ENCODE measurements at regions not wholly inside any gene's neighbourhood (a gene's known extent, or its start where the extent isn't known, plus 50 kb on each side); places are given as distances from the start of the nearest gene placed in this dataset.

GRCh38 chr10:63917363-63917762, 396.2 kb downstream of the REEP3 start:
- no peak for TF ChIP-seq CTCF (IDR thresholded peaks at IDR 0.05; ENCODE audit: poor library complexity)
- no peak for TF ChIP-seq EZH2phosphoT487 (IDR thresholded peaks at IDR 0.05; ENCODE audit: low read depth, severe bottlenecking, unreplicated experiment)
- TF ChIP-seq EZH2 (IDR thresholded peaks at IDR 0.05; ENCODE audit: borderline replicate concordance): no peak

Measured in hepatocyte (in vitro differentiated cells).